HL-60 (cell line): ENCODE measurements at regions not wholly inside any gene's neighbourhood (a gene's known extent, or its start where the extent isn't known, plus 50 kb on each side); places are given as distances from the start of the nearest gene placed in this dataset.

Experiments used
- DNase-seq, 2 experiments: peaks; one replicate each; pipeline ENCODE4 v3.0.0-alpha.2; 2010 to 2020; ENCODE audit warnings: low read depth in 1 of 2, low spot score in 1 of 2
- H3K27ac ChIP-seq: fragments of 250-450 bp; sonication (Bioruptor Pico); replicated peaks from 2 replicates; pipeline ENCODE4 v1.5.1; 2020; ENCODE audit warnings: mild to moderate bottlenecking, moderate library complexity
- H3K27me3 ChIP-seq: fragments of 250-450 bp; sonication (Bioruptor Pico); 2 replicates; pipeline ENCODE4 v1.5.1; 2021; ENCODE audit warnings: mild to moderate bottlenecking, moderate library complexity; ENCODE audit not compliant: insufficient read depth, poor library complexity, severe bottlenecking
- H3K4me3 ChIP-seq: replicated peaks from 2 replicates; pipeline ENCODE4 v1.5.1; 2011; ENCODE audit warnings: mild to moderate bottlenecking, control low read depth, low read length; ENCODE audit not compliant: insufficient read depth
- GABPA ChIP-seq: IDR thresholded peaks from 2 replicates; pipeline ENCODE4 v1.6.1; 2012; ENCODE audit warnings: low read depth
- POLR2AphosphoS5 ChIP-seq: IDR thresholded peaks from 2 replicates; pipeline ENCODE4 v1.6.1; 2012; ENCODE audit warnings: low read depth
- SPI1 ChIP-seq: IDR thresholded peaks from 2 replicates; pipeline ENCODE4 v1.6.1; 2012; ENCODE audit warnings: low read depth, mild to moderate bottlenecking, borderline replicate concordance
- TF ChIP-seq, protein P1 (sequence below): IDR thresholded peaks from 2 replicates; pipeline ENCODE4 v1.6.1; 2012; ENCODE audit warnings: low read depth; ENCODE audit not compliant: insufficient replicate concordance
- TF ChIP-seq, protein P2 (sequence below): IDR thresholded peaks from one replicate; pipeline ENCODE4 v1.5.1; 2011; ENCODE audit warnings: low read length, control low read depth, inconsistent platforms; ENCODE audit not compliant: insufficient read depth

DNA sequence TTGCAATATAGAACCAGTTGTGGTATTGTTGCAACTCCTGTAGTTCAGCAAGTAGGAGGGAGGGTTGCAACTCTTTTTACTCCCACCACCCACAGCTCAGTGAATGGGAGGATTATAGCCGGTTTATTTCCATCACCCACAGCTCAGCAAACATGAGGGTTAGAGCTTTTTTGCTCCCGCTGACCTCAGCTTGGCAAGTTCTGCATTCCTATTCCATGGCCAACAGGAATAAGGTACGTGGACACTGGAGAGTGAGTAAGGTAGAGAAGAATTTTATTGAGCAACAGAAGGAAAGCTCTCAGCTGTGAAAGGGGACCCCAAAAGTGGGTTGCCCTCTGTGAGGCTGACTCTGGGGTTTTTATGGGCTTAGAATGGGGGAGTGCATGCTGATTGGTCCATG is 167.1 kb upstream of the SMIM30 start:
- Histone ChIP-seq H3K27ac (no peak overlapping the region), H3K27me3 (no peaks in the 10 kb centered on the region), H3K4me3 (no peak overlapping the region)
- TF ChIP-seq, protein P1, sequence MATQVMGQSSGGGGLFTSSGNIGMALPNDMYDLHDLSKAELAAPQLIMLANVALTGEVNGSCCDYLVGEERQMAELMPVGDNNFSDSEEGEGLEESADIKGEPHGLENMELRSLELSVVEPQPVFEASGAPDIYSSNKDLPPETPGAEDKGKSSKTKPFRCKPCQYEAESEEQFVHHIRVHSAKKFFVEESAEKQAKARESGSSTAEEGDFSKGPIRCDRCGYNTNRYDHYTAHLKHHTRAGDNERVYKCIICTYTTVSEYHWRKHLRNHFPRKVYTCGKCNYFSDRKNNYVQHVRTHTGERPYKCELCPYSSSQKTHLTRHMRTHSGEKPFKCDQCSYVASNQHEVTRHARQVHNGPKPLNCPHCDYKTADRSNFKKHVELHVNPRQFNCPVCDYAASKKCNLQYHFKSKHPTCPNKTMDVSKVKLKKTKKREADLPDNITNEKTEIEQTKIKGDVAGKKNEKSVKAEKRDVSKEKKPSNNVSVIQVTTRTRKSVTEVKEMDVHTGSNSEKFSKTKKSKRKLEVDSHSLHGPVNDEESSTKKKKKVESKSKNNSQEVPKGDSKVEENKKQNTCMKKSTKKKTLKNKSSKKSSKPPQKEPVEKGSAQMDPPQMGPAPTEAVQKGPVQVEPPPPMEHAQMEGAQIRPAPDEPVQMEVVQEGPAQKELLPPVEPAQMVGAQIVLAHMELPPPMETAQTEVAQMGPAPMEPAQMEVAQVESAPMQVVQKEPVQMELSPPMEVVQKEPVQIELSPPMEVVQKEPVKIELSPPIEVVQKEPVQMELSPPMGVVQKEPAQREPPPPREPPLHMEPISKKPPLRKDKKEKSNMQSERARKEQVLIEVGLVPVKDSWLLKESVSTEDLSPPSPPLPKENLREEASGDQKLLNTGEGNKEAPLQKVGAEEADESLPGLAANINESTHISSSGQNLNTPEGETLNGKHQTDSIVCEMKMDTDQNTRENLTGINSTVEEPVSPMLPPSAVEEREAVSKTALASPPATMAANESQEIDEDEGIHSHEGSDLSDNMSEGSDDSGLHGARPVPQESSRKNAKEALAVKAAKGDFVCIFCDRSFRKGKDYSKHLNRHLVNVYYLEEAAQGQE, result no peak
- TF ChIP-seq POLR2AphosphoS5, result no peak
- no peak for TF ChIP-seq GABPA
- TF ChIP-seq, protein P2, sequence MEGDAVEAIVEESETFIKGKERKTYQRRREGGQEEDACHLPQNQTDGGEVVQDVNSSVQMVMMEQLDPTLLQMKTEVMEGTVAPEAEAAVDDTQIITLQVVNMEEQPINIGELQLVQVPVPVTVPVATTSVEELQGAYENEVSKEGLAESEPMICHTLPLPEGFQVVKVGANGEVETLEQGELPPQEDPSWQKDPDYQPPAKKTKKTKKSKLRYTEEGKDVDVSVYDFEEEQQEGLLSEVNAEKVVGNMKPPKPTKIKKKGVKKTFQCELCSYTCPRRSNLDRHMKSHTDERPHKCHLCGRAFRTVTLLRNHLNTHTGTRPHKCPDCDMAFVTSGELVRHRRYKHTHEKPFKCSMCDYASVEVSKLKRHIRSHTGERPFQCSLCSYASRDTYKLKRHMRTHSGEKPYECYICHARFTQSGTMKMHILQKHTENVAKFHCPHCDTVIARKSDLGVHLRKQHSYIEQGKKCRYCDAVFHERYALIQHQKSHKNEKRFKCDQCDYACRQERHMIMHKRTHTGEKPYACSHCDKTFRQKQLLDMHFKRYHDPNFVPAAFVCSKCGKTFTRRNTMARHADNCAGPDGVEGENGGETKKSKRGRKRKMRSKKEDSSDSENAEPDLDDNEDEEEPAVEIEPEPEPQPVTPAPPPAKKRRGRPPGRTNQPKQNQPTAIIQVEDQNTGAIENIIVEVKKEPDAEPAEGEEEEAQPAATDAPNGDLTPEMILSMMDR, result no peak
- no peak for TF ChIP-seq SPI1
- no peak for DNase-seq

DNA sequence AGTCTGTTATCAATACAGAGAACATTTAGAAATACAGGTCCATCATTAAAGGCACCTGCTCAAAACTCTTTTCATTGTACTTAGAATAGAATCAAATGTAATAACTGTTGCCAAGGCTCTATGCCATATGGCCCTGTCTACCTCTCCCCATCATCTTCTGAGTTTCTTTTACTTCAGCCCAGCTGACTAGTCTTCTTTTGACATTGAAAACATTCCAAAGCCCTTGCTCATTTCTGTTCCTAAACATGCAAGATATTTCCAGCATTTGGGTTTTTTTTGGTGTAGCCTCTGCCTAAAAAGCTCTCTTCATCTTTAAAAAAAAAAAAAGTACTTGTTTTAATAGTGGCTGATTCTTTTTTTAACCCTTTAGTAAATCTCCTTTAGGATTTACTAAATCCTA is 165.5 kb upstream of the SMIM30 start:
- no peaks in the 10 kb centered on the region for H3K27me3 ChIP-seq
- no peak for DNase-seq
- TF ChIP-seq POLR2AphosphoS5, result no peak
- TF ChIP-seq, protein P2, result no peak
- no peak for TF ChIP-seq GABPA
- TF ChIP-seq SPI1, result no peak
- TF ChIP-seq, protein P1, result no peak
- H3K27ac ChIP-seq, result no peak overlapping the region
- no peak overlapping the region for H3K4me3 ChIP-seq

DNA sequence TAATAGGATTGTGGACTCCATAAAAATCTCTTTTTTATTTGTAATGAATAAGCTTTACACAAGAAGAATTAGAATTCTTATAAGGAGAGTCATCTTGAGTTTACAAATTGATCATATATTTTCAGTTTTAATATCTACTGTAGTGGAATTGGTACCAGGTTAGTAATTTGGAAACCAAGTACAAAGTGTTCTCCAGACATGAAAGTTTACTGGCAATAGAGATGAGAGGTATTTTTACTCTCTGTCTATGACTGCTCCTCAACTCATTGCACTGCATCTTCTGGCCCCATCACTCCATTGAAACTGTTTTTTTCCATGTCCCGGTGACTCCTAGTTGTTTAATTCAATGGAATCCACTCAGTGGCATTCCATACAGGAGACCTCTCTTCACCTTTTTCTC is 164.5 kb upstream of the SMIM30 start:
- no peak for DNase-seq
- no peak overlapping the region for H3K27ac ChIP-seq
- TF ChIP-seq GABPA (no peak), POLR2AphosphoS5 (no peak), SPI1 (no peak)
- TF ChIP-seq, protein P2, result no peak
- TF ChIP-seq, protein P1, result no peak

More for the DNA sequence above, 164.5 kb upstream of the SMIM30 start:
- no peak overlapping the region for H3K4me3 ChIP-seq
- H3K27me3 ChIP-seq, result no peaks in the 10 kb centered on the region
